PC-9 (cell line): ENCODE measurements at regions not wholly inside any gene's neighbourhood (a gene's known extent, or its start where the extent isn't known, plus 50 kb on each side); places are given as distances from the start of the nearest gene placed in this dataset.

Experiments
- BruUV-seq: library from RNA; stranded (reverse); fragments of 400-500 nt; replicated peaks from 2 replicates; lab custom pipeline; 2021; lab: Mats Ljungman, UMichigan
- CTCF ChIA-PET: fragments of 300-600 bp; sonication (Branson Sonifier 250); formaldehyde crosslinking; loops from one replicate; lab custom pipeline; 2022; ENCODE audit warnings: antibody characterized with exemption; lab: Charles Lee
- POLR2A ChIA-PET: fragments of 300-600 bp; sonication (Branson Sonifier 250); formaldehyde crosslinking; loops from one replicate; lab custom pipeline; 2022; ENCODE audit warnings: antibody characterized with exemption; ENCODE audit not compliant: unreplicated experiment; lab: Charles Lee
- DNase-seq, 2 experiments: peaks; one replicate each; pipeline versions ENCODE4 v3.0.0 to v3.0.0-alpha.2; 2015 to 2022; ENCODE audit warnings: mixed read lengths in 1 of 2
- H2AFZ ChIP-seq: fragments of 200-600 bp; sonication (generic); 2 replicates; pipeline ENCODE4 v1.8.1; 2017; ENCODE audit warnings: antibody characterized with exemption
- H3F3A ChIP-seq: fragments of 200-600 bp; sonication (generic); 2 replicates; pipeline ENCODE4 v1.8.1; 2017; ENCODE audit warnings: antibody characterized with exemption, mild to moderate bottlenecking, low read depth; ENCODE audit not compliant: insufficient read depth
- H3K27ac ChIP-seq: fragments of 200-600 bp; sonication (generic); 2 replicates; pipeline ENCODE4 v1.6.1; 2016; ENCODE audit warnings: mixed run types
- H3K27me3 ChIP-seq: fragments of 200-600 bp; sonication (generic); 2 replicates; pipeline ENCODE4 v1.6.1; 2016; ENCODE audit warnings: low read depth, mixed run types; ENCODE audit not compliant: insufficient read depth
- H3K36me3 ChIP-seq: fragments of 200-600 bp; sonication (generic); 2 replicates; pipeline ENCODE4 v1.6.1; 2016; ENCODE audit warnings: low read depth, mixed run types
- H3K4me1 ChIP-seq: fragments of 200-600 bp; sonication (generic); replicated peaks from 2 replicates; pipeline ENCODE4 v1.6.1; 2016; ENCODE audit warnings: mixed run types; ENCODE audit not compliant: insufficient read depth
- H3K4me2 ChIP-seq: fragments of 200-600 bp; sonication (generic); 2 replicates; pipeline ENCODE4 v1.6.1; 2017; ENCODE audit warnings: mixed run types
- H3K4me3 ChIP-seq: fragments of 200-600 bp; sonication (generic); 2 replicates; pipeline ENCODE4 v1.6.1; 2016; ENCODE audit warnings: mixed run types
- H3K79me2 ChIP-seq: fragments of 200-600 bp; sonication (generic); 2 replicates; pipeline ENCODE4 v1.6.1; 2017; ENCODE audit warnings: low read depth, mixed run types
- H3K9me2 ChIP-seq: fragments of 200-600 bp; sonication (generic); 2 replicates; pipeline ENCODE4 v1.8.1; 2017; ENCODE audit warnings: mild to moderate bottlenecking; ENCODE audit not compliant: insufficient read depth
- H3K9me3 ChIP-seq: fragments of 200-600 bp; sonication (generic); 2 replicates; pipeline ENCODE4 v1.8.1; 2016; ENCODE audit warnings: low read depth; ENCODE audit not compliant: insufficient read depth
- H4K20me1 ChIP-seq: fragments of 200-600 bp; sonication (generic); 2 replicates; pipeline ENCODE4 v1.8.1; 2017; ENCODE audit not compliant: insufficient read depth
- CTCF ChIP-seq: fragments of 200-600 bp; sonication (generic); conservative IDR thresholded peaks from 2 replicates; pipeline ENCODE4 v1.6.1; 2017; ENCODE audit warnings: mixed run types, antibody characterized with exemption, mild to moderate bottlenecking, moderate library complexity
- EZH2 ChIP-seq: fragments of 200-600 bp; sonication (generic); IDR thresholded peaks from 2 replicates; pipeline ENCODE4 v1.8.0; 2017; ENCODE audit warnings: antibody characterized with exemption, low read depth
- intact Hi-C: fragments of 100-400 bp; cut with micrococcal nuclease; formaldehyde crosslinking; loops from one replicate; pipeline ENCODE4 v1.10.0; 2022; ENCODE audit not compliant: unreplicated experiment

GRCh38 chr14:56741325-56741724 is 69.0 kb downstream of the OTX2 start:
- no peak overlapping the region for H3K4me3 ChIP-seq
- H3K27ac ChIP-seq = no peak overlapping the region
- no peaks in the 10 kb centered on the region for H4K20me1 ChIP-seq
- H3K4me1 ChIP-seq = no peaks in the 10 kb centered on the region
- DNase-seq = no peak
- TF ChIP-seq CTCF (no peak), EZH2 (no peak)
- no peaks in the 10 kb centered on the region for H3K9me3 ChIP-seq
- no peak overlapping the region for H3K4me2 ChIP-seq
- no peak overlapping the region for H2AFZ ChIP-seq
- H3K79me2 ChIP-seq = no peaks in the 10 kb centered on the region
- H3K9me2 ChIP-seq = no peaks in the 10 kb centered on the region
- POLR2A ChIA-PET = no interaction called here
- CTCF ChIA-PET = no interaction called here
- no peaks in the 10 kb centered on the region for H3K36me3 ChIP-seq
- H3F3A ChIP-seq = no peaks in the 10 kb centered on the region
- H3K27me3 ChIP-seq = no peaks in the 10 kb centered on the region
- no TSS peak for BruUV-seq
- intact Hi-C loops = no loop called here

GRCh38 chr14:56738020-56738419 is 72.3 kb downstream of the OTX2 start:
- BruUV-seq = no TSS peak
- H3F3A ChIP-seq = no peaks in the 10 kb centered on the region
- no peaks in the 10 kb centered on the region for H3K27me3 ChIP-seq
- no peaks in the 10 kb centered on the region for H3K9me3 ChIP-seq
- no peak overlapping the region for H2AFZ ChIP-seq
- no peak for DNase-seq
- ChIA-PET CTCF (no interaction called here), POLR2A (no interaction called here)
- no peak overlapping the region for H3K27ac ChIP-seq
- H3K4me1 ChIP-seq = no peaks in the 10 kb centered on the region
- intact Hi-C loops = no loop called here
- no peak overlapping the region for H3K4me2 ChIP-seq
- H4K20me1 ChIP-seq = no peaks in the 10 kb centered on the region
- no peaks in the 10 kb centered on the region for H3K36me3 ChIP-seq
- H3K9me2 ChIP-seq = no peaks in the 10 kb centered on the region
- TF ChIP-seq CTCF (no peak), EZH2 (no peak)
- no peak overlapping the region for H3K4me3 ChIP-seq
- H3K79me2 ChIP-seq = no peaks in the 10 kb centered on the region

GRCh38 chr14:56733396-56733795 is 76.9 kb downstream of the OTX2 start:
- no peak overlapping the region for H3K4me2 ChIP-seq
- CTCF ChIA-PET = no interaction called here

More at GRCh38 chr14:56733396-56733795, 76.9 kb downstream of the OTX2 start:
- peak overlapping the region; percentile 33; the same call in 1 of the 2 replicates for H2AFZ ChIP-seq
- no peak overlapping the region for H3K27ac ChIP-seq
- H3K36me3 ChIP-seq = no peaks in the 10 kb centered on the region
- H3K4me1 ChIP-seq = no peaks in the 10 kb centered on the region
- H3K9me3 ChIP-seq = no peaks in the 10 kb centered on the region
- H3F3A ChIP-seq = no peaks in the 10 kb centered on the region
- BruUV-seq = no TSS peak
- H3K4me3 ChIP-seq = no peak overlapping the region
- intact Hi-C loops = no loop called here
- no peaks in the 10 kb centered on the region for H3K9me2 ChIP-seq
- POLR2A ChIA-PET = no interaction called here
- H3K27me3 ChIP-seq = no peaks in the 10 kb centered on the region
- no peak for DNase-seq
- no peaks in the 10 kb centered on the region for H4K20me1 ChIP-seq
- no peak for TF ChIP-seq CTCF
- TF ChIP-seq EZH2 = no peak
- no peaks in the 10 kb centered on the region for H3K79me2 ChIP-seq
